HUDEP-2 (cell line): ENCODE measurements at regions not wholly inside any gene's neighbourhood (a gene's known extent, or its start where the extent isn't known, plus 50 kb on each side); places are given as distances from the start of the nearest gene placed in this dataset.
"Not testable (repeated sequence)": the region's sequence is repeated elsewhere in the genome, so short reads cannot be mapped to it uniquely, and the experiment has no call there.

Experiments
- DNase-seq, 76 experiments: peaks; one replicate each; lab custom pipeline; 2025; ENCODE audit not compliant: unreplicated experiment in 76 of 76; lab: John Stamatoyannopoulos, UW

GRCh38 chr3:159875116-159875515 is 113.5 kb upstream of the IL12A start:
- DNase-seq, result no peak

GRCh38 chr3:159877924-159878323 is 110.7 kb upstream of the IL12A start:
- no peak for DNase-seq

GRCh38 chr3:159879146-159879545 is 109.5 kb upstream of the IL12A start:
- no peak for DNase-seq

GRCh38 chr3:159879598-159879997 is 109.0 kb upstream of the IL12A start:
- DNase-seq, result no peak

- DNase-seq, result no peak
Measured at GRCh38 chr3:159881208-159881607, 107.4 kb upstream of the IL12A start.

- no peak for DNase-seq
Measured at GRCh38 chr3:159881828-159882309, 106.8 kb upstream of the IL12A start.

GRCh38 chr3:159882367-159882766 is 106.3 kb upstream of the IL12A start:
- DNase-seq, result no peak

- no peak for DNase-seq
Measured at GRCh38 chr3:159882790-159883779, 105.5 kb upstream of the IL12A start.

- DNase-seq, result peak in 4 of 76 experiments; percentile 1 to 14 (median 8)
Measured at GRCh38 chr3:159884661-159885402, 103.8 kb upstream of the IL12A start.

- no peak for DNase-seq
Measured at GRCh38 chr3:159886050-159886449, 102.6 kb upstream of the IL12A start.

- not testable (repeated sequence) for DNase-seq
Measured at GRCh38 chr3:159886530-159886929, 102.1 kb upstream of the IL12A start.

- DNase-seq, result no peak
Measured at GRCh38 chr3:159887168-159887567, 101.5 kb upstream of the IL12A start.

GRCh38 chr3:159887911-159888310 is 100.7 kb upstream of the IL12A start:
- no peak for DNase-seq

GRCh38 chr3:159892171-159892795 is 96.4 kb upstream of the IL12A start:
- no peak for DNase-seq

GRCh38 chr3:159892801-159893200 is 95.8 kb upstream of the IL12A start:
- DNase-seq, result no peak

GRCh38 chr3:159894386-159894785 is 94.2 kb upstream of the IL12A start:
- DNase-seq, result no peak

- DNase-seq, result no peak
Measured at GRCh38 chr3:159895430-159895829, 93.2 kb upstream of the IL12A start.

- no peak for DNase-seq
Measured at GRCh38 chr3:159896543-159896942, 92.1 kb upstream of the IL12A start.

- no peak for DNase-seq
Measured at GRCh38 chr3:159897331-159898075, 91.1 kb upstream of the IL12A start.

GRCh38 chr3:159898147-159898546 is 90.5 kb upstream of the IL12A start:
- peak in 1 of 76 experiments; percentile 17 for DNase-seq
